ENCODE measurements at regions not wholly inside any gene's neighbourhood (a gene's known extent, or its start where the extent isn't known, plus 50 kb on each side); places are given as distances from the start of the nearest gene placed in this dataset.

- intact Hi-C loops (cut with DNase I) = no loop called here
- TF ChIP-seq, protein P1, sequence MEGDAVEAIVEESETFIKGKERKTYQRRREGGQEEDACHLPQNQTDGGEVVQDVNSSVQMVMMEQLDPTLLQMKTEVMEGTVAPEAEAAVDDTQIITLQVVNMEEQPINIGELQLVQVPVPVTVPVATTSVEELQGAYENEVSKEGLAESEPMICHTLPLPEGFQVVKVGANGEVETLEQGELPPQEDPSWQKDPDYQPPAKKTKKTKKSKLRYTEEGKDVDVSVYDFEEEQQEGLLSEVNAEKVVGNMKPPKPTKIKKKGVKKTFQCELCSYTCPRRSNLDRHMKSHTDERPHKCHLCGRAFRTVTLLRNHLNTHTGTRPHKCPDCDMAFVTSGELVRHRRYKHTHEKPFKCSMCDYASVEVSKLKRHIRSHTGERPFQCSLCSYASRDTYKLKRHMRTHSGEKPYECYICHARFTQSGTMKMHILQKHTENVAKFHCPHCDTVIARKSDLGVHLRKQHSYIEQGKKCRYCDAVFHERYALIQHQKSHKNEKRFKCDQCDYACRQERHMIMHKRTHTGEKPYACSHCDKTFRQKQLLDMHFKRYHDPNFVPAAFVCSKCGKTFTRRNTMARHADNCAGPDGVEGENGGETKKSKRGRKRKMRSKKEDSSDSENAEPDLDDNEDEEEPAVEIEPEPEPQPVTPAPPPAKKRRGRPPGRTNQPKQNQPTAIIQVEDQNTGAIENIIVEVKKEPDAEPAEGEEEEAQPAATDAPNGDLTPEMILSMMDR (IDR thresholded peaks at IDR 0.05) = no peak
- Histone ChIP-seq H3K27ac (no peak overlapping the region), H3K4me1 (no peaks in the 10 kb centered on the region), H3K27me3 (ENCODE audit: insufficient read depth in 3 of 3, low read length in 2 of 3) (no peaks in the 10 kb centered on the region), H3K4me3 (no peak overlapping the region), H3K9me3 (no peaks in the 10 kb centered on the region), H3K36me3 (ENCODE audit: insufficient read depth in 1 of 2, low read depth in 1 of 2) (no peaks in the 10 kb centered on the region)
- DNase-seq (no peak), ATAC-seq (no peak)
- WGBS, 3 donors = 91 to 100% (median 95%) methylated on average over 1 of the region's 1 CpG
Observed at GRCh38 chr3:111302063-111302462, 230.4 kb downstream of the NECTIN3 start.

GRCh38 chr3:111303760-111304159 lies 232.1 kb downstream of the NECTIN3 start:
- ATAC-seq (no peak), DNase-seq (no peak)
- Histone ChIP-seq H3K27me3 (ENCODE audit: insufficient read depth in 3 of 3, low read length in 2 of 3) (no peaks in the 10 kb centered on the region), H3K36me3 (ENCODE audit: insufficient read depth in 1 of 2, low read depth in 1 of 2) (no peaks in the 10 kb centered on the region), H3K27ac (no peak overlapping the region), H3K4me1 (no peaks in the 10 kb centered on the region), H3K4me3 (no peak overlapping the region), H3K9me3 (no peaks in the 10 kb centered on the region)
- WGBS, 3 donors = 63 to 82% (median 68%) methylated on average over 1 of the region's 1 CpG
- intact Hi-C loops (cut with DNase I) = no loop called here
- TF ChIP-seq, protein P1 (IDR thresholded peaks at IDR 0.05) = no peak

- no peak overlapping the region for H3K27ac ChIP-seq
- no peak overlapping the region for H3K4me3 ChIP-seq
- 93 to 100% (median 96%) methylated on average over 1 of the region's 1 CpG for WGBS, 3 donors
- H3K4me1 ChIP-seq = no peaks in the 10 kb centered on the region
- H3K36me3 ChIP-seq (ENCODE audit: insufficient read depth in 1 of 2, low read depth in 1 of 2) = no peaks in the 10 kb centered on the region
- DNase-seq = no peak
- intact Hi-C loops (cut with DNase I) = no loop called here
- H3K27me3 ChIP-seq (ENCODE audit: insufficient read depth in 3 of 3, low read length in 2 of 3) = no peaks in the 10 kb centered on the region
- no peaks in the 10 kb centered on the region for H3K9me3 ChIP-seq
- no peak for ATAC-seq
- TF ChIP-seq, protein P1 (IDR thresholded peaks at IDR 0.05) = no peak
Observed at GRCh38 chr3:111307676-111308075, 234.3 kb upstream of the CD96 start.

DNA sequence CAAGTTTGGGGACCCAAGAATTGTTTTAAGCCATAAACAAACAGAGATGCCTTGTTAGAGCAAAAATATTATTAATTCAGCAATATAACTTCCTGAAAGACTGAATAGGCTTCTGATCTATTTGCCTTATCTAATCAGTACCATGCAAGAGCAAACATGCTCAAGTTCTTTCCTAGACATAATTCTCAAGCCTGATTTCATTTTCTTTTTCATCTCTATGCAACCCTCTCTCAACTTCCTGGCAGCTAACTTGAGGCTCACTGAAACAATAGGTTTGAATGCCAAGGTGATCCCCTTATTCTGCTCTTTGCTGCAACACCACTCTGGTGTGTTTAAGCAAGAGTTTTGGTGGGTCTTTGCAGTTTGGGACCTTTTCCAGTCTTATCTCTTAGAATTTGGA lies 230.9 kb upstream of the CD96 start:
- no peak for ATAC-seq
- no peaks in the 10 kb centered on the region for H3K4me1 ChIP-seq
- no peaks in the 10 kb centered on the region for H3K9me3 ChIP-seq
- intact Hi-C loops (cut with DNase I) = no loop called here
- no peaks in the 10 kb centered on the region for H3K36me3 ChIP-seq (ENCODE audit: insufficient read depth in 1 of 2, low read depth in 1 of 2)
- no peak overlapping the region for H3K4me3 ChIP-seq
- TF ChIP-seq, protein P1 (IDR thresholded peaks at IDR 0.05) = no peak
- H3K27me3 ChIP-seq (ENCODE audit: insufficient read depth in 3 of 3, low read length in 2 of 3) = no peaks in the 10 kb centered on the region
- DNase-seq = no peak
- no peak overlapping the region for H3K27ac ChIP-seq

DNA sequence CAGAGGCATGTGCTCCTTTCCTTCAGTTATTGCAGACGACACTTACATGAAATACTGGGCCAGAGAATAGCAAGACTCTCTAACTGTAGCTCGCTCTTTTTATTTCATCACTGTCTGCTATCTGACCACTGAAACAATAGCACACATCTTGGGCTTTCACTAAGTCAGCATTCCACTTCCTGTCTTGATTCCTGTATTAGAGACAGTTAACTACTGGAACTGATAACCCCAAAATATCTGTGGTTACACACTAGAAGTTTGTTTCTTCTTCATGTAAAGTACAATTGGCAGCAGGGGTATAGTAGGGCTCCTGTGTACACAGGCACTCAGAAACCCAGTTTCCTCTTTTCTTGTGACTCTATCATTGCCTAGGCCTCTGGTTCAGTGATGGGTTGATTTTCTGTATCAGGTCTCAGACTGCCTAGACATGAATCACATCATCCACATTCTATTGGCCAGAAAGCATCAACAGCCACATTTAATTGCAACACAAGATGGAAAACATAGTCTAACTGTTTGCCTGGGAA lies 230.2 kb upstream of the CD96 start:
- H3K27me3 ChIP-seq (ENCODE audit: insufficient read depth in 3 of 3, low read length in 2 of 3) = no peaks in the 10 kb centered on the region
- ATAC-seq (no peak), DNase-seq (no peak)
- no peaks in the 10 kb centered on the region for H3K36me3 ChIP-seq (ENCODE audit: insufficient read depth in 1 of 2, low read depth in 1 of 2)
- no peak overlapping the region for H3K4me3 ChIP-seq
- H3K4me1 ChIP-seq = no peaks in the 10 kb centered on the region
- no peak overlapping the region for H3K27ac ChIP-seq
- TF ChIP-seq, protein P1 (IDR thresholded peaks at IDR 0.05) = no peak
- 68 to 78% (median 75%) methylated on average over 2 of the region's 2 CpGs for WGBS, 3 donors
- H3K9me3 ChIP-seq = no peaks in the 10 kb centered on the region
- intact Hi-C loops (cut with DNase I) = no loop called here
